Sigmoid colon (tissue), 4 donors: ENCODE measurements at regions not wholly inside any gene's neighbourhood (a gene's known extent, or its start where the extent isn't known, plus 50 kb on each side); places are given as distances from the start of the nearest gene placed in this dataset.

Source experiments
- CTCF ChIP-seq, 4 experiments: fragments of 450-650 bp in 3 of 4; fragments of 200-600 bp in 1 of 4; IDR thresholded peaks; one replicate each; pipeline ENCODE4 v1.5.1; 2016 to 2019; ENCODE audit warnings: antibody characterized with exemption in 4 of 4, mild to moderate bottlenecking in 3 of 4, moderate library complexity in 2 of 4
- EP300 ChIP-seq, 4 donors: sonication (generic); formaldehyde crosslinking; IDR thresholded peaks; one replicate each; pipeline ENCODE4 v1.6.1; 2017; ENCODE audit warnings: antibody characterized with exemption in 4 of 4

GRCh38 chr9:106724566-106724965 lies 138.4 kb upstream of the ZNF462 start:
- TF ChIP-seq CTCF (IDR thresholded peaks at IDR 0.05) (no peak), EP300 (IDR thresholded peaks at IDR 0.05) (no peak)
